IPS DF 4.7 (cell line): ENCODE measurements at regions not wholly inside any gene's neighbourhood (a gene's known extent, or its start where the extent isn't known, plus 50 kb on each side); places are given as distances from the start of the nearest gene placed in this dataset.

Source experiments
- DNase-seq: peaks from one replicate; pipeline ENCODE4 v3.0.0-alpha.2; 2013; ENCODE audit warnings: low spot score; ENCODE audit errors: extremely low read depth

- DNase-seq, result no peak
These were observed 74.7 kb downstream of the SDC1 start for GRCh38 chr2:20150110-20150706.

DNA sequence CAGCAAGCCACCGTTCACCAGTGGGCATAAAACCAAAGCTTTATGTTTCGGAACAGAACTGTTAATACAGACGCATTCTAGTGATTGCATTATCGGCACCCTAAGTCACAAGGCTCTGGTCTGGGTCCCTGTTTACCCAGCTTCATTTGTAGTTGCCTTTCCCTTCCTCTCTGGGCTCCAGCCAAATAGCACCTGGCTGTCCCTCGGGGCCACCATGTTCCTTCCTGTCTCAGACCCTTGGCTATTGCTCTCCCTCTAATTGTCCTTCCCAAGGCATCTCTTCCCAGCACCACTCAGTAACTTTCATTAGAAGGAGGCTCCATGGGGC lies 75.3 kb downstream of the SDC1 start:
- DNase-seq, result no peak

DNA sequence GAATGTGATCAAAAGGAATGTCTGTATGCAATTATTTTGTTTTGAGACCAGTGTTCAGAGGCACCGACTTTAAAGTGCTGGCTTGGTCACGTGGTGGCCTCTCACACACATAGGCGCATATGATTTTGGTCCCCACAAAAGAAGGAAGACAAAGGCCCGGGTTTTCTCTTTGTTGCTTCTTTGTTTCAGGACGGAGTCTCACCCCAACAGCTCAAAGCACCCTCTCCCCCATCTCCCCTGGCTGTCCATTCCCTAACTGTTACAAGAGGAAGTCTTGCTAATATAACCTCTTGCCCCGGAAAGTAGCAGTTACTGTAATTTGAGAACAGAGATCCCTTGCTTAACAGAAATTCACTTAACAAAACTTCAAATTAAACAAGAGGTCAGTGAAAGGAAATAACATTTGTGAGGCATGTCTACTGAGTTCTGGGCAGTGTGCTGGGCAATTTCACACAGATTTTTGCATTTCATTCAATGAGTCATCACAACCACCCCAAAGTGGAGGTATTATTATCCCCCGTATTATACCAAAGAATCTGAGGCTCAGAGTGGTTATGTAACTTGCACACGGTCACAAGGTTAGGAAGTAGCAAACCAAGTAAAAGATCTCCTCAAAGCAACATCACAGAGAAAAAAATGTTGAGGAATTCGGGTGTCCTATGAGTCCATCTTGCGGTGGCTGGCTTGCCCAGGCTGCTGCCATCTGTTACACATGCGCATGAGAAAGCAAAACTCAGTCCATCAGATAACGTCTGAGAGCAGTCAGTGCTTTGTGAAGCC lies 75.8 kb downstream of the SDC1 start:
- DNase-seq, result no peak

DNA sequence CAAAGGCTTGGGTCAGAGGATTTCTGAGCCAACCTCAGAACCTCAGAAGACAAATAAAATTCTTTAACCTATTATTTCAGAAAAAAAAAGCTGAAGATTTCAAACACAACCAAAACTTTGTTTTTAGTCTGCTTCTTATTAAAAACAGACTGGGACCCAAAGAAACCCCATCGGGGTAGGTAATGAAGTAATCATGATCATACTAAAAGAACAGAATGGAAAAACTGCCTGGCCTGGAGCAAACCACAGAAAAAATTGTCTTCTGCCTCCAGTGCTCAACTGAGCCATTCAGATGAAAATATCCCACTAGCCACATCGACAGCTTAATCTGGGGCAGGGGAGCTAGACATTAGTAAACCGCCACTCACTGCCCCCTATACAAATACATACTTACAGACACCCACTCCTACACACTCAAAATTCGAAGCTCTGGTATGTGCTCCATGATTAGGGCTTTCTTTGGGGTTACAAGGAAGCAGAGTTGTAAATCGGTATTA lies 76.5 kb downstream of the SDC1 start:
- DNase-seq, result no peak

- DNase-seq, result no peak
These were observed 77.6 kb downstream of the SDC1 start for GRCh38 chr2:20147351-20147750.

DNA sequence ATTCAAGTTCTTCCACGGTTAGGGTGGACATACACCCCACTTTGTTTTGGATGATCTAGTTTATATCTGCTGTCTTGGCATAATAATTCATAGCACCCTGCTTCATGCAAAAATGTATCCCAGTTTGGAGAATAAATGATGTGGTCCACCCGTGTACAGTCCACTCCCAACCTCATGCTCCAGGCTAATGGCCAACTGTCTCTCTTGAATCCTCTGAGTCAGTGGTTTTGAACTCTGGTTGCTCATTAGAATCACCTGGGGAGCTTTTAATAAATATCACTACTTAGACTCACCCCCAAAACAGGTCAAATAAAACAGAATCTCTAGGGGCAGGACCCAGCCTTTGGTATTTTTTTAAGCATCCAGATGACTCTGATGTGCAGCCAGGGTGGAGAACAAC lies 78.5 kb downstream of the SDC1 start:
- no peak for DNase-seq

DNA sequence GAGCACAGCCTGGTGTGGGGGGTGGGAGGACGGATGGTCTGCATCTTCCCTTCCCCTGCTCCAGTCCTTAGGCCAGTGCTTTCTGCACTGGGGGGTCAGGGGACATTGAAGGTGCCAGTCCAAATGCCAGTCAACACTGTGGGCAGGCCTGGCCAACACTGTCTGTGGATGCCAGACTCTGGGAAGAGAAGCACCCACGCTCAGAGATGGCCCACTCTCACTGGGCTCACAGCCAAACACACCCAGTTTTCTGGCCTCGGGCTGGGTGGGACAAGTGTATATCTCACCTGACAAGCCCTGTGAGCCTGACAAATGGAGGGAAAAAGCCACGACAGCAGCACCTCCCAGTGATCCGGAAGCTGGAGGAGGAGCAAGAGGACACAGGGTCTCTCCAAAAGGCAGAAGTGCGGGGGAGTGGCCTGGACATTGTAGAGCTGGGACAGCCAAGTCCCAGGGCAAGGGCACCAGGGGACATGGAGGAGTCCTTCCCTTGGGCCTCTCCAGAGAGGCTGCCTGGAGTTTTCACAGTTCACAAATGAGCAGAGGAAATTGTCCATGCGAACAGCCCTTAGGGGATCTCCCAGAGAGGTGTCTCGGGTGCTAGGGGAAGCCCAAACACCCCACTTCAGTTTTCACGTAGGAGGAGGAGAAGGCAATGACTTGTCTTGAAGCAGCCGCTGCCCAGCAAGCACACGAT lies 79.3 kb downstream of the SDC1 start:
- no peak for DNase-seq

DNA sequence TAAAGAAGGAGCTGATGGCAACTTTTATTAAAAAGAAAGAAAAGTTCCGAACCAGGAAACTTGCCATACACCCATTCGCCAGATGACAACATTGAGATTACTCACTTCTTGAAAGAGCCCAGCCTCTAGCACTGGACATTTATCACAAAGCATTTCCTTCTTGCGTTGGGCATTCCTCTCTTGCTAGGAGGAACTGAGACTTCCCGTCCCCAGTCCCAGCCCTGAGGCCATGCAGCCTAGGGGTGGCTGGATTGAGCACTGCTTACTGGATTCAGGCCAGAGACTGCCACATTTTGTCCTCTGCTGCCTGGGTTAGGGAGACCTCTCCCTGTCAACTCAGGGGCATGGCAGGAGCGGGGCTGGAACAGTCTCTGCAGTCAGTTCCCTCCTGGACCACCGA lies 80.1 kb downstream of the SDC1 start:
- DNase-seq, result no peak

- no peak for DNase-seq
These were observed 80.7 kb downstream of the SDC1 start for GRCh38 chr2:20144196-20144595.

- DNase-seq, result no peak
These were observed 81.7 kb downstream of the SDC1 start for GRCh38 chr2:20143263-20143662.

GRCh38 chr2:20141806-20142205 lies 83.1 kb downstream of the SDC1 start:
- DNase-seq, result no peak

DNA sequence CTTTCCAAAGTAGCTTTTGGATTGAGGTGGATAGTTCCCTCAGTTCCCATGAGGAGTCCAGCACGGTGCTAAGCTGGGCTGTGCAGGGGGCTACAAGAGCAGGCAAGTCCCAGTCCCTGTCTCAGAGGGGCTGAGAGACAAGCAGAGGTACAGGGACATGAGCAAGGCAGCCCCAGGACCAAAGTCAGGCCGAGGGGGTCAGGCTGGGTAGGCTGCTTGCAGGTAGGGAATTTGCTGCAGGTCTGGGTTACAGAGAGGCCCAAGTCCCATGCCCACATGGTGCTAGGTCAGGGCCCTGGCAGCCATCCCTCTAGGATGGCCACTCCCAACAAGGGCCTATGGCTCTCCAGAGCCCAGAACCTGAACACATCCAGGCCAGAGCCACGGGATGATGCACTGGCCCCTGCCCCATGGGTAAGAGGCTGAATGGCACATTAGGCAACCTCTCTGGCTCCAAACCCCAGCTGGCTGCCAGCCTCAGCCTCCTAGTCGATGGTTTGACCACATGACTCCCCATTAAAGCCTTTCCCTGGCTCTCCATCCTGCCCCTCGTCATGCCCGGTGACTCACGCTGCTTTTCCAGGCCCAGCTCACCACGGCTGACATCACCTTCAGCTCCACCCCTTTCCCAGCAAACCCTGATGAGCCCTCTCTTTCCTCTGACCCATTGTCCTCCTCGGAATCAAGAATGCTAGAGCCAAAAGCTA lies 83.7 kb downstream of the SDC1 start:
- DNase-seq, result no peak

DNA sequence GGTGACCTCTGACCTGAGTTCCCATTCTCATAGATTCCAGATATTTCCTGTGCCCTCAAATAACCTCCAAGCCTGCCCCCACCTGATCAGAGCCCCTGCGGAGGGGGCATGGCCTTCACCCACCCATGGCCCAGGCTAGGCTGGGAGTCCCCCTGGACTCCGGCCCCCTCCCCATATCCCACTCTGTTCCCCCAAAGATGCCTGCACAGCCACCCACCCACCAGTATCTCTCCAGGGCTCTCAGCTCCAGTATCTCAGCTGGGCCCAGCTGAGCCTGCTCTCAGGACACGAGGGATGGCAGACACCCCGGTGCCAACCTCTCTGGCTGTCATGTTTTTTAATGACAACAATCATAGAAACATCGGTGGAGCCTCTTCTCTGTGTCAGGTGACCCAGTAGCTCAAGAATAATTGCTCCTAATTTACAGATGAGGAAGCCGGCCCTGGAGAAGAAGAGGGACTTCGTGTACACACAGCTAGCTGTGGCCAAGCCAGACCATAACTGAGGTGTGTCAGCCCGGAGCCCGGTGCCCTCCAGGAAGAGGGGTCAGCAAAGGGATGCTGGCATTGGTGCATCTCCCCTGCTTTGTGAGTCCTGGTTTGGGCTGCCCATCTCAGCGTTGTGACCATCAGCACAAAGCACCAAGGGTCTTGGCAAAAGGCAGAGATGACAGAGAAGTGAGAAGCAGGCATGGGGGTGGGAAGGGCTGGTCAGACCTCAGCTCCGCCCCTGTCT lies 84.4 kb downstream of the SDC1 start:
- DNase-seq, result no peak

DNA sequence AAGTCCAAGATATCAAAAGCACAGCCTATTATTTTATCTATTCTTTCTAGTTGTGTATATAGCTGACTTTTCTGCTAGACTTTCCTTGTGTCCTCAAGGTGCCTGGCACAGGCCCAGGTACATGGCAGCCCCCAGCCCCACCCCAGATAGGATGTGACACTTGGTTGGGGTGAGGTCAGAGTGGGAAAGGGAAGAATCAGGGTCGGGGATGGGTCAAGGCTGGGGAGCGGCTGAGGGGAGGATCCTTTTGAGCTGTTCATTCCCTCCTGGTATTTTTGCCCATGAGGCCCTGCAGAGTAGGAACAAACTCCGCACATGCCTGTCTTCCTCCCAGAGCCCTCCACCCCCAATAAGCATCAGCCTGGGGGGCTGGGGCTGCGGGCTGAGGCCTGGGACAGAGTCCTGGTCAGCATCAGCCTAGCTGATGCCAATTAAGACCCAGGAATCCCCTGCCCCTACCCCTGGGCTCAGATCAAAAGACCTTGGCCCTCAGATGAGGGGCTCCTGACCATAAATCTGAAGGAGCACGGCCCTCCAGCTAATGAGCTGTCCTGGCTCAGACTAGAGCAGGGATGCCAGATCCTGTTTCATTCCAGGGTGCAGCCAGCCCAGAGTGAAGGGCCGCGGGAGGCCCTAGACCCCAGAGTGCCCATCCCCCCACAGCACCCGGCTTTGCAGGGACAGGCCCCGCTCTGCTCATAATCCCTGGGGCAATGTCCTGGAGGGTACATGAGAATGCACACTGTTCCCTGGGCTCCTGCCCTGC lies 85.3 kb downstream of the SDC1 start:
- DNase-seq, result no peak

- no peak for DNase-seq
These were observed 86.2 kb downstream of the SDC1 start for GRCh38 chr2:20138696-20139095.

- no peak for DNase-seq
These were observed 86.5 kb upstream of the LAPTM4A start for GRCh38 chr2:20137884-20138283.

DNA sequence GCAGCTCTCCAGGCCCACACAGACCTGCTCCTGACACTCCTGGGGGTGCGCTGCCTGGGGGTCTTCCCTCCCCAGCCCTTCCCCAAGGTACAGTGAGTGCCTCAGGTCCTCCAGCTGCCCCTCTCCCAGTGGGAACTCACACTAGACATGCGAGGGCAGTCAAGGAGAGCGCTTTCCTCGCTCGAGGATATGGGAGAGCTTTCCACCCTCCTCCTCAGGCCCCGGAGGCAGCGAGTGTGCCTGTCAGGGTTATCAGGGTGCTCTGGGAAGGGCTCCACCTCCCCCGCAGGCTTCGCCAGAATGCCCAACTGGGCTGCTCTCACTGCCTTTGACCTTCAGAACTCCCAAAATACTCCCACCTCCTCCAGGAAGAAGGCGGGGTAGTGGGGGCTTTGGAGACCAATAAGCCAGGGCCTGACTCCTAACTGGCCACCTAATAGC lies 85.7 kb upstream of the LAPTM4A start:
- no peak for DNase-seq

DNA sequence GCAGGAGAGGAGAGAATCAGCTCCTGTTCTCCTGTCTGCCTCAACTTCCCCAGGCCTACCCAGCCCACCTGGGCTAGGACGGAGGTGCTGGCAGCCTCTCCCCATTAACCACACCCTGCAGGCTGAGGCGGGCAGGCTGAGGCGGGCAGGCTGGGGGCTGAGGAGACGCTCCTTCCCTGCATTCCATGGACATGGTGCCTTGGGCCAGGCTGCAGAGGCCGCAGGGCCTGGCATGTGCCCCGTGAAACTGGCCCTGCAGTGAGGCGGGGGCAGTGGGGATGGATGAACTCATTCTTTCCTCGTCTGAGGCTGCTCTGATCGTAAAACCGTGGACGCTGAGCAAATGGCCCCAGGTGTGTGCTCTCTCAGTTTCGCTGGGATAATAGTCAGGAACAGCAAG lies 84.7 kb upstream of the LAPTM4A start:
- no peak for DNase-seq

DNA sequence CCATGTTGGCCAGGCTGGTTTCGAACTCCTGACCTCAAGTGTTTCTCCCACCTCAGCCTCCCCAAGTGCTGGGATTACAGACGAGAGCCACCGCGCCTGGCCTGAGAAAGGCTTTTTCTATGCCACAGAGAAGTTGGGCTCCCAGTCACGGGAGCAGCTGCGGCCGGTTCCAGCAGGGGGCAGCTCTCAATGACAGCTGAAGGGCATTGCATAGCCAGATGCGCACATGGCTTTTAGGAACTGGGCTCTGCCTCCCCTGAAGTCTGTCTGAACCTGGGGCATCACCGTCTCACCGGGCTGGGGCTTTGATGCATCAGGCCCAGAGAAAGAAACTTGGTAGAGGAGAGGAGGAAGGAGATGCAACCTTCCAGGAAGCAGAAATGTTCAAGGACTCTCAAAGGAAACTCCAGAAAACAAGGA lies 84.2 kb upstream of the LAPTM4A start:
- peak; percentile 41 for DNase-seq

- no peak for DNase-seq
These were observed 81.6 kb upstream of the LAPTM4A start for GRCh38 chr2:20132990-20133535.
